Spleen (tissue), 7 donors: ENCODE measurements at regions not wholly inside any gene's neighbourhood (a gene's known extent, or its start where the extent isn't known, plus 50 kb on each side); places are given as distances from the start of the nearest gene placed in this dataset.

Source experiments
- POLR2A ChIP-seq, 3 donors: fragments of 450-650 bp; IDR thresholded peaks; one replicate each; pipeline ENCODE4 v1.5.1; 2017; ENCODE audit warnings: antibody characterized with exemption in 3 of 3, mild to moderate bottlenecking in 1 of 3
- TF ChIP-seq, protein P1 (sequence below), 11 experiments: fragments of 200-600 bp in 7 of 11; fragments of 450-650 bp in 4 of 11; sonication (generic) in 4 of 11; IDR thresholded peaks in 8 of 11; conservative IDR thresholded peaks in 3 of 11; 1 replicate in 7 of 11; 2 replicates in 4 of 11; pipeline versions ENCODE4 v1.4.0 to v1.8.0; 2016 to 2021; ENCODE audit warnings: antibody characterized with exemption in 11 of 11, inconsistent platforms in 4 of 11, mild to moderate bottlenecking in 1 of 11
- donor health status: DM: no; HTN: no; CAD: no; lungs with moderate emphysema.
- donor health status: DM: no; HTN: no; CAD: no.
- donor health status: DM: no; HTN: no; CAD: no.

DNA sequence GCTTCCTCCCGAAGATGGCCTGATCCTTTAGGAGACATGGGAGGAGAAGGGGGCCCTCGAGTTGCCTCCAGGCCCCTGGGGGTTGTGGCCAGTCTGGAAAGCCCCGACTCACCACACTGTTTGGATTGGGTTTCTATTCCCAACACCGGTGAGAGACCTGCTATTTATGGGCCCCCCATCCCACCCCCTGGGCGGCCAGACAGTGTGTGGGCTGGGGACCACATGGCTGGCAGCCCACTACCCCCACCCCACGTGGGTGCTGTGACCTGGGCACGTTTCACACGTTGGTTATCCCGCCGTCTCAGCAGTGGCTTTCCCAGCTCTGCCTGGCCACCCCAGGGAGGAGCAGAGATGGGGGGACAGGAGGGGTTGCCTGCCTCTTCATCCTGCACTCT lies 116.1 kb downstream of the VEGFA start:
- TF ChIP-seq, protein P1, sequence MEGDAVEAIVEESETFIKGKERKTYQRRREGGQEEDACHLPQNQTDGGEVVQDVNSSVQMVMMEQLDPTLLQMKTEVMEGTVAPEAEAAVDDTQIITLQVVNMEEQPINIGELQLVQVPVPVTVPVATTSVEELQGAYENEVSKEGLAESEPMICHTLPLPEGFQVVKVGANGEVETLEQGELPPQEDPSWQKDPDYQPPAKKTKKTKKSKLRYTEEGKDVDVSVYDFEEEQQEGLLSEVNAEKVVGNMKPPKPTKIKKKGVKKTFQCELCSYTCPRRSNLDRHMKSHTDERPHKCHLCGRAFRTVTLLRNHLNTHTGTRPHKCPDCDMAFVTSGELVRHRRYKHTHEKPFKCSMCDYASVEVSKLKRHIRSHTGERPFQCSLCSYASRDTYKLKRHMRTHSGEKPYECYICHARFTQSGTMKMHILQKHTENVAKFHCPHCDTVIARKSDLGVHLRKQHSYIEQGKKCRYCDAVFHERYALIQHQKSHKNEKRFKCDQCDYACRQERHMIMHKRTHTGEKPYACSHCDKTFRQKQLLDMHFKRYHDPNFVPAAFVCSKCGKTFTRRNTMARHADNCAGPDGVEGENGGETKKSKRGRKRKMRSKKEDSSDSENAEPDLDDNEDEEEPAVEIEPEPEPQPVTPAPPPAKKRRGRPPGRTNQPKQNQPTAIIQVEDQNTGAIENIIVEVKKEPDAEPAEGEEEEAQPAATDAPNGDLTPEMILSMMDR (IDR thresholded peaks at IDR 0.05 in 8 of 11, conservative IDR thresholded peaks at IDR 0.05 in 3 of 11), result no peak
- no peak for TF ChIP-seq POLR2A (IDR thresholded peaks at IDR 0.05)
